Heart left ventricle (tissue), 13 donors: ENCODE measurements at regions not wholly inside any gene's neighbourhood (a gene's known extent, or its start where the extent isn't known, plus 50 kb on each side); places are given as distances from the start of the nearest gene placed in this dataset.

ENCODE experiments used
- POLR2A ChIP-seq, 2 donors: fragments of 450-650 bp; IDR thresholded peaks; one replicate each; pipeline ENCODE4 v1.6.1; 2017; ENCODE audit warnings: antibody characterized with exemption in 2 of 2, mild to moderate bottlenecking in 2 of 2, moderate library complexity in 2 of 2
- TF ChIP-seq, protein P1 (sequence below), 12 donors: fragments of 200-600 bp; sonication (generic) in 4 of 12; IDR thresholded peaks; one replicate each; pipeline versions ENCODE4 v1.5.0 to v1.8.0; 2018 to 2022; ENCODE audit warnings: antibody characterized with exemption in 12 of 12, mild to moderate bottlenecking in 5 of 12
- donor health status: ischemic (EF 13 %, LVEDD 7.1; RV severe dilation, severe dysfunction).
- donor health status: DM: no; HTN: yes; CAD: no.
- donor health status: DM: no; HTN: no; CAD: no.
- donor health status: ischemic (EF 25% LVEDD 6.9; RV normal size, moderate dysfunction).
- donor health status: ischemic (EF 25% LVEDD 5.7; RV mildly dilated, moderate dysfunction).
- donor health status: ischemic (EF 35%, LVEDD 5.7; RV mildly dilated, moderate dysfunction).
- donor health status: nonischemic (EF 11% LVEDD 7.7; RV severe dilation, severe dysfunction).
- donor health status: DM: yes; HTN: yes; CAD: no.
- donor health status: PGD.
- donor health status: ischemic (EF 29% LVEDD 5.4; RV normal size, mild dysfunction).
- donor health status: nonischemic (EF 23%, LVEDD 6.1; RV moderate dilation, normal function).

- TF ChIP-seq, protein P1, sequence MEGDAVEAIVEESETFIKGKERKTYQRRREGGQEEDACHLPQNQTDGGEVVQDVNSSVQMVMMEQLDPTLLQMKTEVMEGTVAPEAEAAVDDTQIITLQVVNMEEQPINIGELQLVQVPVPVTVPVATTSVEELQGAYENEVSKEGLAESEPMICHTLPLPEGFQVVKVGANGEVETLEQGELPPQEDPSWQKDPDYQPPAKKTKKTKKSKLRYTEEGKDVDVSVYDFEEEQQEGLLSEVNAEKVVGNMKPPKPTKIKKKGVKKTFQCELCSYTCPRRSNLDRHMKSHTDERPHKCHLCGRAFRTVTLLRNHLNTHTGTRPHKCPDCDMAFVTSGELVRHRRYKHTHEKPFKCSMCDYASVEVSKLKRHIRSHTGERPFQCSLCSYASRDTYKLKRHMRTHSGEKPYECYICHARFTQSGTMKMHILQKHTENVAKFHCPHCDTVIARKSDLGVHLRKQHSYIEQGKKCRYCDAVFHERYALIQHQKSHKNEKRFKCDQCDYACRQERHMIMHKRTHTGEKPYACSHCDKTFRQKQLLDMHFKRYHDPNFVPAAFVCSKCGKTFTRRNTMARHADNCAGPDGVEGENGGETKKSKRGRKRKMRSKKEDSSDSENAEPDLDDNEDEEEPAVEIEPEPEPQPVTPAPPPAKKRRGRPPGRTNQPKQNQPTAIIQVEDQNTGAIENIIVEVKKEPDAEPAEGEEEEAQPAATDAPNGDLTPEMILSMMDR (IDR thresholded peaks at IDR 0.05): no peak
- no peak for TF ChIP-seq POLR2A (IDR thresholded peaks at IDR 0.05)
Measured at GRCh38 chr6:166240889-166241288, 67.3 kb downstream of the PRR18 start.
